ENCODE measurements at regions not wholly inside any gene's neighbourhood (a gene's known extent, or its start where the extent isn't known, plus 50 kb on each side); places are given as distances from the start of the nearest gene placed in this dataset.
"Not testable (repeated sequence)": the region's sequence is repeated elsewhere in the genome, so short reads cannot be mapped to it uniquely, and the experiment has no call there.

DNA sequence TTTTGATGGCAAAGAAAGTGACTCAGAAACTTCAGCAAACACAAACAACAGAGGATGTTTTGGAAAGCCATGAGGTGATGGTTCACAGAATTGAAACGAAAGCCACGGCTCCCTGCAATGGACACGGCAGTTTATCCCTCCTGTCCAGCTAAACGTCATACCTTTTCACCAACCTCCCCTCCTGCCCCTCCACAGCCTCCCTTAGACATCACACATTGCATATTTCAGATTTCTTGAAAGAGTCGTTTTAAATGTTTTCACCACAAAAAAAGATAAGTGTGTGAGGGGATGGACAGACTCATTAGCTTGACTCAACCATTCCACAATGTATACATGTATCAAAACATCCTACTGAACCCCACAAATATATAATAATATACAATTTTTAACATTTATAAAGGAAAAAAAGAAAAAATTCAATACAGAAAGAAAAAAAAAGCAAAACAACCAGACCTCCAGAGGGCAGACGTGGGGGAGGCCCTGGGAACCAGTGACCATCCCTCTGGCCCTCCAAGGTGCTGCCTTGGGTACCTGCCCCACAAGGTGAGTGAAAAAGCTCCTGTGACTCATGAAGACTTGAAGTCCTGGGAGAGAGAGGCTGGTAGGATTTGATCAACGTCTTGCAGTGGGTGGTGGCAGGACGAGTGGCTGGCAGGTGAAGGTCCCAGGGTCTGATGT lies 117.2 kb upstream of the THBS2 start:
- WGBS, 10 experiments, result 10 to 83% (median 59%) methylated on average over 1 to 7 of the region's 8 CpGs; no CpG with 5 or more reads in 2 of the 10 experiments
- H3K4me3 ChIP-seq, result no peak overlapping the region
- no peak overlapping the region for H3K27ac ChIP-seq
- no peak for ATAC-seq (replicated peaks in 6 of 8)
- peaks cover 0 to 6% of the 10 kb centered on the region in 2 donors for H3K4me1 ChIP-seq (replicated peaks in 1 of 2)
- in situ Hi-C loops (cut with MboI; ENCODE audit: low pct_unique_long_range_greater_than_20kb in 2 of 9, low sequenced_read_pairs in 9 of 9, unreplicated experiment in 9 of 9), result no loop called here

DNA sequence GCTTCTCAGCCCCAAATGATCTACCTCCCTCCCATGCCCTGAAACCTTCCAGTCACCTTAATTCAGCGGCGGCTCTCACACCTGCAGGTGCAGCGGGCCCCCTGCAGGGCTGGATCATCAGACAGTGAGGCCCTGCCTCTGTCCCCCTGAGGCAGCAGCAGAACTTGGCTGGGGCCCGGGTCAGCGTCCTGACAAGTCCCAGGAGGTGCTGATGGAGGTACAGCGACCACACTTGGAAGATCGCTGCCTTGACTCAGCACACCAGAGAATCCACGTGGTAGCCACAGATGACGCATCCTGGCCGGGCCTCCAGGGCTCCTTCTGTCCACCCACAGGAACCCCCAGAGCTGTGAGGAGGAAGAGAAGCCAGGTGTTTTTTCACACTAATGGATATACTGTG lies 116.4 kb upstream of the THBS2 start:
- ATAC-seq (replicated peaks in 6 of 8), result peak in 1 of 8 experiments; percentile 18
- in situ Hi-C loops (cut with MboI; ENCODE audit: low pct_unique_long_range_greater_than_20kb in 2 of 9, low sequenced_read_pairs in 9 of 9, unreplicated experiment in 9 of 9), result no loop called here

DNA sequence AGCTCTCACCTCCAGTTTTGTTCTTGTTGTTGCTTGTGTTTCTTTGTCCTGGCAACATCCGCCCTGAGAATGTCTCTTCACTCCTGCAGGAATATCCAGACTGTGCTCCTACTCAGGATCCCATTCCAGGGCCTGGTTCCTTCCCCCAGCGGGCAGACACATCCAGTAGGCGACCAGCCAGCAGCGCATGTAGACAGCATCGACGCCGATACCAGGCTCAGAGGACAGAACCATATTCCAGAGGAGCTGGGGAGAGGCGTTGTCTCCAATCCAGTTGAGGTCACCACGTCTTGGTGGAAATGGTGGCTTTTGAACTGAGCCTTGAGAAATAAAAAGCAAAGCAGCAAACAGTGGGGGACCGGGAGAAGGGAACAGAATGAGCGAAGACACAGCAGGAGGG lies 114.6 kb upstream of the THBS2 start:
- peaks cover 0 to 13% of the 10 kb centered on the region in 2 donors for H3K4me1 ChIP-seq (replicated peaks in 1 of 2)
- 70 to 100% (median 80%) methylated on average over 1 to 11 of the region's 11 CpGs; no CpG with 5 or more reads in 4 of the 10 experiments for WGBS, 10 experiments
- no peak overlapping the region for H3K27ac ChIP-seq
- H3K4me3 ChIP-seq, result no peak overlapping the region
- in situ Hi-C loops (cut with MboI; ENCODE audit: low pct_unique_long_range_greater_than_20kb in 2 of 9, low sequenced_read_pairs in 9 of 9, unreplicated experiment in 9 of 9), result no loop called here
- no peak for ATAC-seq (replicated peaks in 6 of 8)

More for the DNA sequence above, 116.4 kb upstream of the THBS2 start:
- Histone ChIP-seq H3K4me1 (replicated peaks in 1 of 2) (peaks cover 0 to 12% of the 10 kb centered on the region in 2 donors), H3K27ac (no peak overlapping the region), H3K4me3 (no peak overlapping the region)
- WGBS, 10 experiments, result 84 to 90% methylated on average over 3 to 7 of the region's 10 CpGs; no CpG with 5 or more reads in 8 of the 10 experiments

DNA sequence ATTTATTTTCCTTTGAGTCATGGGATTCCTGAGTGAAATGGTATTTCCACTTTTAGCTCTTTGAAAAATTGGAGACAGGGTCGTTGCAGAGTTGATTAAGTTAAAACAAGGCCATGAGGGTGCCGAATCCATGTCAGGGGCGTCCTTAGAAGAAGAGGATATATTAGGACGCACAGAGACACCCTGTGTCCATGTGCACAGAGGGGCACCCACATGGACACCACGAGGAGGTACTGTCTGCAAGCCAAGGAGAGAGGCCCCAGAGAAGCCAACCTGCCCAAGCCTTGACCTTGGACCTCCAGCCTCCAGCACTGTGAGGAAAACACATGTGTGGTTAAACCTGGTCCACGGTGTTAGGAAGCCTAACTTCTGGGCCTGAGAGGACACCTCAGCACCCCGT lies 113.9 kb upstream of the THBS2 start:
- Histone ChIP-seq H3K4me3 (no peak overlapping the region), H3K27ac (no peak overlapping the region), H3K4me1 (replicated peaks in 1 of 2) (peaks cover 0 to 13% of the 10 kb centered on the region in 2 donors)
- in situ Hi-C loops (cut with MboI; ENCODE audit: low pct_unique_long_range_greater_than_20kb in 2 of 9, low sequenced_read_pairs in 9 of 9, unreplicated experiment in 9 of 9), result no loop called here
- no peak for ATAC-seq (replicated peaks in 6 of 8)
- 39 to 100% (median 60%) methylated on average over 1 to 7 of the region's 7 CpGs for WGBS, 10 experiments

DNA sequence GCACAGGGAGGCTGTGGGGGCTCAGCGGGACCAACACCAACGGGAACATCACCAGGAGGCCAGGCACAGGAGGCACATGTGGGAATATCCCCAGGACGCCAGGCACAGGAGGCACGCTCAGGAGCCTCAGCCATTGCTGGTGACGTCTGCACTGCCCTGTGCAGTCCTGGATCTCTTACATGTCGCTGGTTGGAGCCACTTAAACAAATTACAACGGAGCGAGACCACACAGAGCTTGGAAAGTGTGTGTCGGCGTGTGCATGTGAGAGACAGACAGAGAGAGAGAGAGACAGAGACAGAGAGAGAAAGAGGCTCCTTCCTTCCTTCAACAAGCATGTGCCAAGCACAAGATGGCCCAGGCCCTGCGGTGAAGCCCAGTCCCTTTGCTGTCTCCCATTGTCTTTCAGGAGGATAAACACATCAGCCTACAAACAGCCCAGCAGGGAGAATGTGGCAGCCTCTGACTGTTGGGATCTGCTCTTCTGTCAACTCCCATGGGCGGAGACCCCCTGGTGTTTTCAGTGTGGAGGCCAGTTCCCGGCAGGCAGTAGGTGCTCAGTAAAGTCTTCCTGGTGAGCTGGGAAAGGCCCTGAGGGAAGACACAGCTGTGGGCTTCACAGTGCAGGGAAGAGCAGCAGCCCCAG lies 112.7 kb upstream of the THBS2 start:
- Histone ChIP-seq H3K4me3 (no peak overlapping the region), H3K4me1 (replicated peaks in 1 of 2) (peaks cover 0 to 13% of the 10 kb centered on the region in 2 donors), H3K27ac (no peak overlapping the region)
- ATAC-seq (replicated peaks in 6 of 8), result no peak
- 85 to 92% (median 85%) methylated on average over 2 to 10 of the region's 13 CpGs; no CpG with 5 or more reads in 5 of the 10 experiments for WGBS, 10 experiments
- in situ Hi-C loops (cut with MboI; ENCODE audit: low pct_unique_long_range_greater_than_20kb in 2 of 9, low sequenced_read_pairs in 9 of 9, unreplicated experiment in 9 of 9), result no loop called here

DNA sequence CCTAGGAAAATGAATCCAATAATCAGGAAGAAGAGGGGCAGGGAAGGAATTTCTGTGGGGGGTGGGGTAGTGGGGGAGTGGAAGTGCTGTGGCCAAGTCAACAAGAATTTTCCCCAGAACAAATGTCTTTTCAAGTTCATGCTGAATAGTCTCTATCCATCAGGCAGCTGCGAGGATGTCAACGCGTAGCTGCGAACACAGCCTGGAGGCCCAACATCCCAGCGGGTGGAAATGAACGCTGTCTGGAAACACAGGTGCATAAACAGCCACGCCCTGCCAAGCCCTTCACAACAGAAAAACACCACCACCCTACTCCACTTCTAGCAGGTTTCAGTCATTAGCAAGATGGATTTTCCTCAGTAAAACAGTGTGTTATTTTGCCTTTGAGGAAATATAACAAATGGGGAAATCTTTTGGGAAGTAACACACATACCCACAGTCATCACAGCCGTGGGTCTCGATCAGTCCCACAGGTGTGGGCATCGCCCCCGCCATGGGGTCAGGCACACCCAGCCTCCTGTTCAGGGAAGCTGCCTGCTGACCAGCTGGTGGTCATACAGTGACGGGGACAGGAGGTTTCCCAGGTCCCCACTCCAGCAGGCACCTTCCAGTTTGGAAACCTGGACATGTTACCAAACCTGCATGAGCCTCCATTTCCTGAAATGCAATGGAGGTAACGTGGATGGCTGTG lies 112.1 kb upstream of the THBS2 start:
- no peak overlapping the region for H3K4me3 ChIP-seq
- ATAC-seq (replicated peaks in 6 of 8), result peak in 5 of 8 experiments; percentile 25 to 55 (median 50)
- in situ Hi-C loops (cut with MboI; ENCODE audit: low pct_unique_long_range_greater_than_20kb in 2 of 9, low sequenced_read_pairs in 9 of 9, unreplicated experiment in 9 of 9), result no loop called here
- 40 to 100% (median 63%) methylated on average over 1 to 11 of the region's 13 CpGs; no CpG with 5 or more reads in 5 of the 10 experiments for WGBS, 10 experiments
- peaks cover 0 to 13% of the 10 kb centered on the region in 2 donors for H3K4me1 ChIP-seq (replicated peaks in 1 of 2)
- H3K27ac ChIP-seq, result no peak overlapping the region

DNA sequence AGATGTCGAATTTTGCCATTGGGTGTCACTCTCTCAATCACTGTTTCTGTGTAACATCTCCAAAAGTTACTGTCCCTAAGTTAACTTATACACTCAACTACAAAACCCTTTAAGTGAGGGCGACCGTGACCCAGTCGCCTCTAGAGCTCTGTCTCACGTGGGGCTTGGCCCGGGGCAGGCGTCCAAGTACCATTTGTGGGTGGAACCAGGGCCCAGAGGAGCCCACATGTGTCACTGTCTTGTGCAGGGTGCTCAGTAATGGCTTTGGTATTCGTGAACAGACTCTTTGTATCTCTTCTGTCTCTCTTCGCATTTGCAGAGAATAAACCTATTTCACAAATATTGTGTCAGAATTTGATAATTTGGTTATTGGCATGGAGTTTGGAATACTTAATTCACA lies 109.9 kb upstream of the THBS2 start:
- no peak overlapping the region for H3K27ac ChIP-seq
- peaks cover 0 to 13% of the 10 kb centered on the region in 2 donors for H3K4me1 ChIP-seq (replicated peaks in 1 of 2)
- ATAC-seq (replicated peaks in 6 of 8), result peak in 2 of 8 experiments; percentile 86 to 91
- in situ Hi-C loops (cut with MboI; ENCODE audit: low pct_unique_long_range_greater_than_20kb in 2 of 9, low sequenced_read_pairs in 9 of 9, unreplicated experiment in 9 of 9), result no loop called here
- 0 to 100% (median 78%) methylated on average over 1 to 7 of the region's 9 CpGs; no CpG with 5 or more reads in 3 of the 10 experiments for WGBS, 10 experiments
- H3K4me3 ChIP-seq, result no peak overlapping the region

DNA sequence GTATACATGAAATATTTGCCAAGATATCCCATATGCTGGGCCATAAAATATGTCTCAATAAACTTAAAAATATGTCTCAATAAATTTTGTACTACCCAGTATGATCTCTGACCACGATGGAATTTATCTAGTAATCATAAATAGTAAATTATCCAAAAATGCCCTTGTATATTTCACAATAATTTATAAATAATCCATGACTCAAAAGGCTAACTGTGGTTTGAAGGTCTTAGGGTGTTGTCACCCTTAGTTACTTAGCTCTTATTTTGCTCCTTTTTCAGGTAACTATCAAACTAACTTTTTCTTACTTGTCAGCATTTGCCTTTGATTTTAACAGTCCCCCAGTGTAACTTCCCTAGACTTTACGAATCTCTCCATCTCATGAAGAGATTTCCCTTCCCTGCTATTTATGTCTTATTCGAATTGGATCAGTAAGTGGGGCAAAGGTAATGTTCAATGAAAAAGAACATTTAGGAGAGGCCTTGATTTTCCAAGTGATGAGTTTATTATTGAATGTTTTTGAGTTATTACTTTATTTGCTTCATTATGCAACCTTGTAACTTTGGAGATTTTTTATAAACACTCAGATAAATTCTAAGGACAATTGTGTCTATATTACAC lies 109.0 kb upstream of the THBS2 start:
- in situ Hi-C loops (cut with MboI; ENCODE audit: low pct_unique_long_range_greater_than_20kb in 2 of 9, low sequenced_read_pairs in 9 of 9, unreplicated experiment in 9 of 9), result no loop called here
- 4 to 100% (median 81%) methylated on average over 1 to 3 of the region's 3 CpGs for WGBS, 10 experiments
- peaks cover 0 to 13% of the 10 kb centered on the region in 2 donors for H3K4me1 ChIP-seq (replicated peaks in 1 of 2)
- no peak overlapping the region for H3K27ac ChIP-seq
- no peak for ATAC-seq (replicated peaks in 6 of 8)
- H3K4me3 ChIP-seq, result no peak overlapping the region

DNA sequence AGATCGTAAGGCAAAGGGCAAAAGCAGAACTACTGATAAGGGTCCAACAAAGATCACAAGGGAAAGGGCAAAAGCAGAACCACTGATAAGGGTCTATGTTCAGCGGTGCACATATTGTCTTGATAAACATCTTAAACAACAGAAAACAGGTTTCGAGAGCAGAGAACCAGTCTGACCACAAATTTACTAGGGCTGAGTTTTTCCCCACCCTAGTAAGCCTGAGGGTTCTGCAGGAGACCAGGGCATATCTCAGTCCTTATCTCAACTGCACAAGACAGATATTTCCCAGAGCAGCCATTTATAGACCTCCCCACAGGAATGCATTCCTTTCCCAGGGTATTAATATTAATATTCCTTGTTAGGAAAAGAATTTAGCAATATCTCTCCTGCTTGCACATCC lies 101.4 kb upstream of the THBS2 start:
- H3K4me3 ChIP-seq; H3K27ac ChIP-seq; ATAC-seq (replicated peaks in 6 of 8); in situ Hi-C loops (cut with MboI; ENCODE audit: low pct_unique_long_range_greater_than_20kb in 2 of 9, low sequenced_read_pairs in 9 of 9, unreplicated experiment in 9 of 9); H3K4me1 ChIP-seq (replicated peaks in 1 of 2): not testable (repeated sequence)
- 61 to 100% (median 92%) methylated on average over 1 to 3 of the region's 3 CpGs; no CpG with 5 or more reads in 1 of the 10 experiments for WGBS, 10 experiments

DNA sequence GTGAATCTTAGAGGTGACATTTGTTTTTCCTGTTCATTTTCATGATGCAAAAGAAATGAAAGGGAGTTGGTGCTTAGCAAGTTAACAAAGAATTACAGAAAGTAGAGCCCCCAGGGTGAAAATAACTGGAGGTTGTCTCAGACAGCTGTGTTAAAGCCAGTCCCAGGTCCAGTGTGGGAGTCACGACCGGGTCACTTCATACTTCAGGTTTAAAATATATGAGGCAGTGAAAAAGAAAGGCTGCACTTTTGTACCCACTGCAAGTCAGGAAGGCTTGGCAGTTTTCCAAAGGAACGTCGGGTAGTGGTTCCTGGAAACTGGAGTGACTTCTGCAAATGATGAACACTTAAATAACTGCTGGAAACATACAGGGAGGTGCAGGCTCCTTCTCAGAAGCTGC lies 91.5 kb upstream of the THBS2 start:
- ATAC-seq (replicated peaks in 6 of 8), result peak in 2 of 8 experiments; percentile 51 to 61
- in situ Hi-C loops (cut with MboI; ENCODE audit: low pct_unique_long_range_greater_than_20kb in 2 of 9, low sequenced_read_pairs in 9 of 9, unreplicated experiment in 9 of 9), result loop anchor here in 1 of 9 experiments (25.0 kb wide), 1 partner anchor 383 kb away; no protein-coding TSS in a partner anchor

DNA sequence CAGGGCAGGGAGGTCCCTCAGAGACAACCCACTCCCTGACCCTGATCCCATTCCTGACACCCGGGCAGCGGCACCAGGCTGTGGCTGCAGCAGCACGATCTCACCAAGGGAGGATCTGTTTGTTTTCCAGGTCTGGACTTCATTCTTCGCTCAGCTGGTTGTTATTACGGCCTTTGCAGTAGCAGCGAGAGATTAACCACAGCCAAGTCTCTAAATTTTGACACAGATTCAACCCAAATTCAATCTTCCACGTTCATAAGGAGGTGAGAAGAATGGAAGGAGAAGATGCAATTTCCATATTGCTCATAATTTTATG lies 91.1 kb upstream of the THBS2 start:
- WGBS, 10 experiments, result 10 to 83% (median 47%) methylated on average over 1 to 7 of the region's 7 CpGs; no CpG with 5 or more reads in 3 of the 10 experiments
- in situ Hi-C loops (cut with MboI; ENCODE audit: low pct_unique_long_range_greater_than_20kb in 2 of 9, low sequenced_read_pairs in 9 of 9, unreplicated experiment in 9 of 9), result loop anchor here in 1 of 9 experiments (25.0 kb wide), 1 partner anchor 382 kb away; no protein-coding TSS in a partner anchor
- Histone ChIP-seq H3K4me1 (replicated peaks in 1 of 2) (no peaks in the 10 kb centered on the region), H3K27ac (no peak overlapping the region), H3K4me3 (no peak overlapping the region)
- peak in 1 of 8 experiments; percentile 18 for ATAC-seq (replicated peaks in 6 of 8)

More for the DNA sequence above, 91.5 kb upstream of the THBS2 start:
- Histone ChIP-seq H3K4me1 (replicated peaks in 1 of 2) (no peaks in the 10 kb centered on the region), H3K27ac (no peak overlapping the region), H3K4me3 (no peak overlapping the region)
- 0 to 83% (median 60%) methylated on average over 1 to 4 of the region's 4 CpGs; no CpG with 5 or more reads in 1 of the 10 experiments for WGBS, 10 experiments

DNA sequence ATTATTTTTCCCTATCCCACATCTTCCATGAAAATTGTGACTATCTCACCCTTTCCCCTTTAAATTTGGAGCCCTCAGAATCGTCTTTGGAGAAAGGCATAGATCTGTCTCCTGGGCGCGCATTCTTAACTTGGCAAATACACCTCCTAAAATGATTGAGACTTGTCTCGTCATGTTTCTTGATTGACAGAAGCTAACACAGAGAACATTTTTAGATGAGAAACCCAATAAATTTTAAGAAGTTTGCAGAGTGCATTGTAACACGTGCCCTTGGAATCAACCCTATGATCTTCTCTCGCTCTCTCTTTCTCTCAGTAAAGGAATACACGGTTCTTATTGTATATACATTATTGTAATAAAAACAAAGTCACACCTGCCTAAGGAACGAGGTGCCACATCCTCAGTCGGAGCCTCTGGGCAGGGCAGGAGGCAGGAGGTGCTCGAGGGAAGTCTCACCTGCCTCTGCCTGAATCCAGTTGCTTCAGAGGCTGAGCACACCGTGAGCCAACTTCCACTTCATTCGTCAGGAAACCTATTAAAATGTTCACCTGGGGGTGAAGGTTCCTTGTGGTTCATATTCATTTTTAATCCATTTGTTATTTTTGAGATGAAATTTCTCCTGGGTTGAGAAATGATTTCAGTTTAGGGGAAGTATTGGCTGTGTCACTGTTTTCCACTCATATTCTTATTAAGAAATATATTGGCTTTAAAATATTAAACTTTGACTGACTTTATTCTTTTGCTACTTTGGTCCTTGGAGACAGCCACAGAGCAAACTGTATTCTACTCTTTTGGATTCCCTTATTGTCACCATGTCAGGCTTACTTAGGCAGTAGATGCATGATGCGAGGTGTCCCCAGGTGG lies 90.5 kb upstream of the THBS2 start:
- H3K27ac ChIP-seq, result no peak overlapping the region
- H3K4me3 ChIP-seq, result no peak overlapping the region
- H3K4me1 ChIP-seq (replicated peaks in 1 of 2), result no peaks in the 10 kb centered on the region
- in situ Hi-C loops (cut with MboI; ENCODE audit: low pct_unique_long_range_greater_than_20kb in 2 of 9, low sequenced_read_pairs in 9 of 9, unreplicated experiment in 9 of 9), result loop anchor here in 1 of 9 experiments (25.0 kb wide), 1 partner anchor 382 kb away; no protein-coding TSS in a partner anchor
- 49 to 94% (median 87%) methylated on average over 3 to 10 of the region's 13 CpGs; no CpG with 5 or more reads in 1 of the 10 experiments for WGBS, 10 experiments
- no peak for ATAC-seq (replicated peaks in 6 of 8)
